ENCODE measurements at regions not wholly inside any gene's neighbourhood (a gene's known extent, or its start where the extent isn't known, plus 50 kb on each side); places are given as distances from the start of the nearest gene placed in this dataset.
"Not testable (repeated sequence)": the region's sequence is repeated elsewhere in the genome, so short reads cannot be mapped to it uniquely, and the experiment has no call there.

GRCh38 chr2:31813016-31813415 is 197.8 kb downstream of the MEMO1 start:
- Histone ChIP-seq H3K27me3 (ENCODE audit: insufficient read depth, low read length) (no peaks in the 10 kb centered on the region), H3K27ac (ENCODE audit: low read length) (no peak overlapping the region), H3K4me3 (ENCODE audit: low read length) (no peak overlapping the region), H3K36me3 (ENCODE audit: insufficient read depth, low read depth, low read length) (no peaks in the 10 kb centered on the region), H3K4me1 (ENCODE audit: insufficient read depth, low read length) (no peaks in the 10 kb centered on the region), H3K9ac (ENCODE audit: low read depth, low read length) (no peak overlapping the region), H3K9me3 (ENCODE audit: insufficient read depth, low read depth, low read length) (no peaks in the 10 kb centered on the region)

DNA sequence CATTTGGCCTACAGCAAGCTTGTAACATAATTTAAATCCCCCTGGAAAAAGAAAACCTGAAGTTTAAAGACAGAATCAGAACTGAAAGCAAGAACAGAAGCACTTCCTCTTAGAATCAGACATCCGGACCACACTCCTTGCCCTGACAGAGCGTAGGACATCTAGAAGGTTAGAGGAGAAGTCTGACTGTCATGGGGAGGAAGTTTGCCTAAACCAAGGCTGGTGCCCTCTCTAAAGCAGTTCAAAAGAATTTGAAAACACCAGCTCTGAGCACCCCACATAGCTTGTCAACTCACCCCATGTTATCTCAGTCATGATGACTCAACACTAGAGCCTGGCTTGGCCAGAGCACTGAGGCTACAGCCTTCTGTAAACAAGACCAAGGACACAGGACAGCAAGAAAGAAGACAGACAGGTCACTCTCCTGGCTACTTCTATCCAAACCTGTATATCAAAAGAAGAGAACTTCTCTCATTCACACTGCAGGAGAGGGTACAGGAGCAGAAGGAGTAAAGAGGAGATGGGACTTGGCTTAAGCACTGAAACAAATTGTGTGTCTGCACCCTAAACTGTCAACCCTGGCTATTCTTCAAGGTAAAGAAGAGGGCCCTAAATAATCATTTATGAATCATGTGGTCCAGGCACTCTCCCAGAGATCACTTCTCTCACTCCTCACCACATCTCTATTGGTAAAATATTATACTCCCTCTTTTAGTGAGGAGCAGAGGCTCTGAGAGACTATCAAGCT is 198.6 kb downstream of the MEMO1 start:
- Histone ChIP-seq H3K4me3 (ENCODE audit: low read length) (no peak overlapping the region), H3K27ac (ENCODE audit: low read length) (no peak overlapping the region), H3K9ac (ENCODE audit: low read depth, low read length) (no peak overlapping the region), H3K36me3 (ENCODE audit: insufficient read depth, low read depth, low read length) (no peaks in the 10 kb centered on the region), H3K9me3 (ENCODE audit: insufficient read depth, low read depth, low read length) (no peaks in the 10 kb centered on the region), H3K4me1 (ENCODE audit: insufficient read depth, low read length) (no peaks in the 10 kb centered on the region), H3K27me3 (ENCODE audit: insufficient read depth, low read length) (no peaks in the 10 kb centered on the region)

DNA sequence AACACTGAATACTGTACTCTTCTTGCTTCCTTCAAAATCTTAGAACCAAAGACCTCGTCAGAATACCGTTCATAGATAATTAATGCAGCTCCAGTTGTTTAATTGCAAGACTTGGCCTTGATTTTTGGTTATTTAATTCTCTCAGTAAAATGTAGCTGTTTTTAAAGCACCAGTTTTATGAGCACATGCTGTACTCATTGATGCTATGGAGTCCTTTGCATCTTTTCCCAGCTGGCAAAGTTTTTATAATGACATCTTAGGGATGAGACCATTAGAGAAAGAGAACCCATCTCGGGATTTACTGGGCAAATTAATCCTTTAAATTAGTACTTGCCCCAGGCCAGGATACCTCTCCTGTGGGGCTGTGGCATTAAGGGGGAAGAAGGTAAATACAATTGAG is 199.3 kb downstream of the MEMO1 start:
- Histone ChIP-seq H3K4me1 (ENCODE audit: insufficient read depth, low read length) (no peaks in the 10 kb centered on the region), H3K4me3 (ENCODE audit: low read length) (no peak overlapping the region), H3K36me3 (ENCODE audit: insufficient read depth, low read depth, low read length) (no peaks in the 10 kb centered on the region), H3K27me3 (ENCODE audit: insufficient read depth, low read length) (no peaks in the 10 kb centered on the region), H3K9ac (ENCODE audit: low read depth, low read length) (no peak overlapping the region), H3K9me3 (ENCODE audit: insufficient read depth, low read depth, low read length) (no peaks in the 10 kb centered on the region), H3K27ac (ENCODE audit: low read length) (no peak overlapping the region)

DNA sequence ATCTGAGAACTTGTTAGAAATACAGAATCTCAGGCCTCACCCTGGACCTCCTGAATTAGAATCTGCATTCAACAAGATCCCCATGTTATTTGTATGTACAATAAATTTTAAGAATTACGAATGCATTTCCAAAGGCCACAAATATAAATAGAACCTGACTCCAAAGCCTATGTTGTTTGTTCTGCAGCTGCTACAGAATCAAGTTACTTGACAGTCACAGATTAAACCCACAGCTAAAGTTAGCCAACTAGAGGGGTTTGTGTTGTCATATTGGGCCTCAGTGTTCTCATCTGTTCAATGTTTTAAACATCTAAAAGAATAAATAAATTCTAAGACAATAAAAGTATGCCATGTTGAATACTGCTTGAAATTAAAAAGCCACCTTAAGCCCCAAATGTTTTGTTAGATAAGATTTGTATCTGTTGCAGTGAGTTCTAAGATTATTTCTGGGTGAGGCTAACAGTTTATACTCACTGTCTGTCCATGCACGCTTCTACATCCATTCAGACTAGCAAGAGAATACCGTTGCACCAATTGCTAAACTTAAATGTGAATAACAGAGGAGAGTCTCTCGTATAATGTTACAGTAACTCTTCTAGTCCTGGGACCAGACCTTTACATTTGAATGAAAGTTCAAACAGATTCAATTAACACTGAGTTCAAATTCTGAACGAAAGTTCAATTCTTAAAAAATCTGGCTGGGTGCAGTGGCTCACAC is 200.4 kb downstream of the MEMO1 start:
- Histone ChIP-seq H3K27me3 (ENCODE audit: insufficient read depth, low read length) (no peaks in the 10 kb centered on the region), H3K4me3 (ENCODE audit: low read length) (no peak overlapping the region), H3K9ac (ENCODE audit: low read depth, low read length) (no peak overlapping the region), H3K36me3 (ENCODE audit: insufficient read depth, low read depth, low read length) (no peaks in the 10 kb centered on the region), H3K9me3 (ENCODE audit: insufficient read depth, low read depth, low read length) (no peaks in the 10 kb centered on the region), H3K27ac (ENCODE audit: low read length) (no peak overlapping the region), H3K4me1 (ENCODE audit: insufficient read depth, low read length) (no peaks in the 10 kb centered on the region)

DNA sequence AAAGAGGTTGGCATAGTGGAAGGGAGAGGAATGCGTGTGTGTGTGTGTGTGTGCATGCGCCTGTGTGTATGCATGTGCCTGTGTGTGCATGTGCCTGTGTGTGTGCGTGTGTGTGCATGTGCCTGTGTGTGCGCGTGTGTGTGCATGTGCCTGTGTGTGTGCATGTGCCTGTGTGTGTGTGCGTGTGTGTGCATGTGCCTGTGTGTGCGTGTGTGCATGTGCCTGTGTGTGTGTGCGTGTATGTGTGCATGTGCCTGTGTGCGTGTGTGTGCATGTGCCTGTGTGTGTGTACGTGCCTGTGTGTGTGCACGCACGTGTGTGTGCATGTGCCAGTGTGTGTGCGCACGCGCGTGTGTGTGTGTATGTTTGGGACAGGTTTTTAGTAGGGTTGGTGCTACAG is 205.1 kb downstream of the MEMO1 start:
- Histone ChIP-seq H3K4me1 (ENCODE audit: insufficient read depth, low read length) (no peaks in the 10 kb centered on the region), H3K36me3 (ENCODE audit: insufficient read depth, low read depth, low read length) (no peaks in the 10 kb centered on the region), H3K27me3 (ENCODE audit: insufficient read depth, low read length) (no peaks in the 10 kb centered on the region), H3K27ac (ENCODE audit: low read length) (no peak overlapping the region), H3K9me3 (ENCODE audit: insufficient read depth, low read depth, low read length) (no peaks in the 10 kb centered on the region), H3K4me3 (ENCODE audit: low read length) (no peak overlapping the region), H3K9ac (ENCODE audit: low read depth, low read length) (no peak overlapping the region)

GRCh38 chr2:31803481-31804153 is 207.2 kb downstream of the MEMO1 start:
- H3K4me1 ChIP-seq (ENCODE audit: insufficient read depth, low read length); H3K36me3 ChIP-seq (ENCODE audit: insufficient read depth, low read depth, low read length); H3K4me3 ChIP-seq (ENCODE audit: low read length): not testable (repeated sequence)

DNA sequence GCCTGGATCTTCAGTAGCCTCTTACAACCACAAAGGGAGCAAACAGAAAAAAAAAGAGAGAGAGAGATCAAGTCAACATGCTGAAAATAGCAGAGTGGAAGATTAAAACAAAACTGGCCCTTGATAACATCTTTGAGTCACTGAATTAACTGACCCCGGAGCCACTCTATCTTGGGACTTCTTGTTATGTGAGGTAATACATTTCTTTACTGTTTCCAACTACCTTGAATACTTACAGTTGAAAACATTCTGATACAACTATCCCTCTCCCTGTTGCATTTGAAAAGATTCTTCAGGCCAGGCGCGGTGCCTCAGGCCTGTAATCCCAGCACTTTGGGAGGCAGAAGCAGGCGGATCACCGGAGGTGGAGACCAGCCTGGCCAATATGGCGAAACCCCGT is 208.1 kb downstream of the MEMO1 start:
- Histone ChIP-seq H3K36me3 (ENCODE audit: insufficient read depth, low read depth, low read length) (no peaks in the 10 kb centered on the region), H3K9ac (ENCODE audit: low read depth, low read length) (no peak overlapping the region), H3K4me3 (ENCODE audit: low read length) (no peak overlapping the region), H3K27ac (ENCODE audit: low read length) (no peak overlapping the region), H3K9me3 (ENCODE audit: insufficient read depth, low read depth, low read length) (no peaks in the 10 kb centered on the region), H3K27me3 (ENCODE audit: insufficient read depth, low read length) (no peaks in the 10 kb centered on the region), H3K4me1 (ENCODE audit: insufficient read depth, low read length) (no peaks in the 10 kb centered on the region)

More at GRCh38 chr2:31803481-31804153, 207.2 kb downstream of the MEMO1 start:
- H3K9me3 ChIP-seq (ENCODE audit: insufficient read depth, low read depth, low read length); H3K27ac ChIP-seq (ENCODE audit: low read length); H3K9ac ChIP-seq (ENCODE audit: low read depth, low read length); H3K27me3 ChIP-seq (ENCODE audit: insufficient read depth, low read length): not testable (repeated sequence)

GRCh38 chr2:31799282-31799681 is 211.5 kb downstream of the MEMO1 start:
- H3K4me1 ChIP-seq (ENCODE audit: insufficient read depth, low read length); H3K27ac ChIP-seq (ENCODE audit: low read length); H3K4me3 ChIP-seq (ENCODE audit: low read length); H3K9ac ChIP-seq (ENCODE audit: low read depth, low read length); H3K27me3 ChIP-seq (ENCODE audit: insufficient read depth, low read length); H3K36me3 ChIP-seq (ENCODE audit: insufficient read depth, low read depth, low read length): not testable (repeated sequence)
- peaks cover 14% of the 10 kb centered on the region for H3K9me3 ChIP-seq (ENCODE audit: insufficient read depth, low read depth, low read length)

DNA sequence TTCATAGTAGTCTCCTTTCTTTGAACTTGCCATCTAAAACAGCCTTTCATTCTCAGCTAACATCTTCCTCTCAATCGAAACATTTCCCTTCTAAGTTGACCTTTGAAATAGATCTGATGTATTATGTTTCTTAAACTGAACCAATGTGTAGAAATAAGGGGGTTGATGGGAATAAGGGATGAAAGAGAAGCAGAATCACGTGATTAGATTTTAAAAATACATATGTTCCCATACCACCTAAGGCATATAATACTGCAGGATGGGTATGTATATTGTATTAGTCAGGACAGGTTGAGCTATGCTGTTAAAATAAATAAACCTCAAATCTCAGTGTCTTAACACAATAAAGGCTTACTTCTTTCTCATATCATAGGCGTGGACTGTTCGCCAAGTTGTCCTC is 207.5 kb upstream of the SRD5A2 start:
- Histone ChIP-seq H3K27me3 (ENCODE audit: insufficient read depth, low read length) (no peaks in the 10 kb centered on the region), H3K9me3 (ENCODE audit: insufficient read depth, low read depth, low read length) (peaks cover 19% of the 10 kb centered on the region), H3K4me1 (ENCODE audit: insufficient read depth, low read length) (no peaks in the 10 kb centered on the region), H3K9ac (ENCODE audit: low read depth, low read length) (no peak overlapping the region), H3K27ac (ENCODE audit: low read length) (no peak overlapping the region), H3K4me3 (ENCODE audit: low read length) (no peak overlapping the region), H3K36me3 (ENCODE audit: insufficient read depth, low read depth, low read length) (no peaks in the 10 kb centered on the region)

GRCh38 chr2:31785876-31786275 is 205.1 kb upstream of the SRD5A2 start:
- Histone ChIP-seq H3K9ac (ENCODE audit: low read depth, low read length) (no peak overlapping the region), H3K9me3 (ENCODE audit: insufficient read depth, low read depth, low read length) (peaks cover 26% of the 10 kb centered on the region), H3K27ac (ENCODE audit: low read length) (no peak overlapping the region), H3K4me1 (ENCODE audit: insufficient read depth, low read length) (no peaks in the 10 kb centered on the region), H3K4me3 (ENCODE audit: low read length) (no peak overlapping the region), H3K27me3 (ENCODE audit: insufficient read depth, low read length) (no peaks in the 10 kb centered on the region), H3K36me3 (ENCODE audit: insufficient read depth, low read depth, low read length) (no peaks in the 10 kb centered on the region)

- H3K4me3 ChIP-seq (ENCODE audit: low read length), result no peak overlapping the region
- no peak overlapping the region for H3K27ac ChIP-seq (ENCODE audit: low read length)
- H3K4me1 ChIP-seq (ENCODE audit: insufficient read depth, low read length), result no peaks in the 10 kb centered on the region
- peaks cover 26% of the 10 kb centered on the region for H3K9me3 ChIP-seq (ENCODE audit: insufficient read depth, low read depth, low read length)
- H3K9ac ChIP-seq (ENCODE audit: low read depth, low read length), result no peak overlapping the region
- H3K27me3 ChIP-seq (ENCODE audit: insufficient read depth, low read length), result no peaks in the 10 kb centered on the region
- H3K36me3 ChIP-seq (ENCODE audit: insufficient read depth, low read depth, low read length), result no peaks in the 10 kb centered on the region
Observed at GRCh38 chr2:31784868-31785267, 204.1 kb upstream of the SRD5A2 start.
